HG02970 (cell line): ENCODE measurements at regions not wholly inside any gene's neighbourhood (a gene's known extent, or its start where the extent isn't known, plus 50 kb on each side); places are given as distances from the start of the nearest gene placed in this dataset.

Experiments used
- ATAC-seq: cut with Tn5 transposase; IDR thresholded peaks from one replicate; pipeline ENCODE4 v1.9.1; 2021; ENCODE audit warnings: mild to moderate bottlenecking, moderate library complexity, moderate number of reproducible peaks; ENCODE audit not compliant: unreplicated experiment, low FRiP score

DNA sequence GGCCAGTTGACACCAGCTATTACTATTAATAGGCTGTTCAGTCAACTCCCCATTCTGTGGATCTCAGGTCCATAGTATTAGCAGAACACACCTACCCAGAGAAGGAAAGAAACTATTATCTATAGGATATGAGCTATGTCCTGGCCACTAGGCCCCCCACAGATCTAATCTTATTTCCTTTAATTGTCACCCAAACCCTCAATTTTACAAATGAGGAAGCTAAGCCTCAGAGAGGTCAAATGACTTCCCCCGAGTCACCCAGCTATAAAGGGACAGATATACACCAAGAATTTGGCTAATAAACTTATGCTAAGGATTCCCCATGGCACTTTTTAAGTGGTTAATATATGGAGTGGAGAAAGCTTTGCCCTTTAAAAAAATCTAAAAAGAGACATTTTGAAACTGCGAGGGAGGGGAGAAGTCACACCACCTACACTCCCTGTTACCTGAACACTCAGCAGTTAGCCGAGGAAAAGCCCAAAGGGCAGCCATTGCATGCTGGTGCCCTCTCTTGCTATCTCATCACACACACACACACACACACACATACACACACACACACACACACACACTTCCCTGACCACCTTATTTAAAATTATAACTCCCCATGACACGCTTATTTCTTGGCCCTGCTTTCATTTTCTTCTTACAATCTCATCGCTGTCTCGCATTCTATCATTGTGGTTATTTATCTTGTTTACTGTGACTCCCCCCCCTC is 157.0 kb upstream of the ADO start:
- no peak for ATAC-seq

DNA sequence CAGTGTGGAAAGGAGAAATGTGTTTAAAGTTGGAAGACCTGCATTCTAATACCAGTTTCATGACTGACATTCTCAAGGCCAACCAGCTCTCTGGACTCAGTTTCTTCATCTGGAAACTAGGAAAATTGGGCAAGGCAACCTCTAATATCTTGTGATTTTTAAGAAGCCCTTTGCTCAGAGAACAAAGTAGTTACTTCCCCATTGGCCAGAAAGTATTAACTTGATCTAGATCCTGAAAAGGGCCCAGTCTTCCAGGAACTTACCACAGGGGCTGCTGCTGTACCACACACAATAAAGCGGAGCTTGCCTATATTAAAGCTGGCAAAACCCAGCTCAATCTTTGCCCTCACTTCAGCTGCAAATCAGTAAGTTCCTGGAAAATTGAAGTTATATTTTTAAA is 155.6 kb upstream of the ADO start:
- no peak for ATAC-seq

DNA sequence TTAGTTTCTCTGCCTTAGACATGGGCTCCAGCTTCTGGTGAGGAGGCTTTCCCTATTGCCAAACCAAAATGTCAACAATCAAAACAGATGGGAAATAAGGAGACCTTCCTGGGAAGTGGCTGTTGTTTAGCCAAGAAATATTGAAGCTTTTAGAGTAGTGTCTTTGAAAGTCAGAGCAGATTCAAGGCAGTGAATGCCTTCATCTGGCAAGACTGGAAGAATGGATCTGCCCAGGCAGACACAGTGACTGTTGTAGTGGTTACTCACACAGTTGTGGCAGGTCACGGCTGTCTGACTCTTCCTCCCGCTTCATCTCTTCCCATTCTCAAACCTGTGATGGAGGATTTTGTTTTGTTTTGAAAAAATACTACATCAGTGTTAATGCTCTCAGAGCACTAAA is 154.1 kb upstream of the ADO start:
- ATAC-seq = no peak

DNA sequence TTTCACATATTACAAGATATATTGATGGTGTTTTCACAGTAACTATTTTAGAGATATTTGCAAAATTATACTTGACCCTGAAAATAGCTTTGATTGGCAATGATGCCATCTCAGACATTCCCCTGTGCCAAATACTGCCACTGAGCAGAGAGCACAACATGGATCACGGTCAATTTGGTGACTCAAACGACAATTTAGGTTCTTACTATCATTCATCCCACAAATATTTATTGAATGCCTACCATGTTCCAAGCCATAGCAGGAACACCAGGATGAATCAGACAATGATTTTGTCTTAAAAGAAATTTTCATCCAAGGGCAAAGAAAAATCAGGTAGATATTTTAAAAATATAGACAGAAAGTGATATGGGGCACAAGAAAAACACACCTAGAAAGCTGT is 153.2 kb upstream of the ADO start:
- no peak for ATAC-seq

DNA sequence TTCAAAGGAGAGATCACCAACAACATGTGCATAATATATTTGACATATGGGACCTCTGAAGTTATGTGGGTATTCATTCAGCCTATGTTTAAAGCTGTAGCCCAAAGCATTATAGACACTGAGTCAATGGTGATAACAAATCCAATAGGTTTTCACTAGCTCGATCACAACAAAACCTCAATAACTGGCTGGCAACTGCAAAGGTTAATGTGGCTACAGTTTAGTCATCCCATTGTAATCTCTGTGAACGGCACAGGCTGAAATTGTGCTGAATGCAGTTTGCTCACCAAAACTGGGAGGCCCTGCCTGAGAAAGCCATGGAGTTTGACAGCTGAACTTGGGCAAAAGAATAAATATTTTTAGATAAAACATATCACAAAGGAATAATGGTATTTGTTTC is 152.4 kb upstream of the ADO start:
- no peak for ATAC-seq

DNA sequence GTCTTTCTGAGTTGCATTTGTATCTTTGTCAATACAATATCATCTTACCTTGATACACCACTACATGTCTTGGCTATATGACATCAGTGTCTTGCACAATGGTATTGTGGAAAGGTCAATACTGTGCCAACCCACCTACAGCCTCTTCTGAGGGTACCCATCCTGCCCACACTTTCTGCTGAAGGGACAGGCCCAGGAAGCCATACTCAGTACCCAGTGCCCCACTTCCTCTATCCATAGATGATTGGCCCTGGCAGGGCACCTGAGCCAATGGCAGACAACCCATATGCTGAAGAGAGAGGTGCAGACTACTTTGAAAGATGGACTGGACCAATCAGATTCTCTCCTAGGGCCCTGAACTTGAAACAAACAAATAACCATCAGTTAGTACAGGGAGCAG is 152.0 kb upstream of the ADO start:
- ATAC-seq = no peak

DNA sequence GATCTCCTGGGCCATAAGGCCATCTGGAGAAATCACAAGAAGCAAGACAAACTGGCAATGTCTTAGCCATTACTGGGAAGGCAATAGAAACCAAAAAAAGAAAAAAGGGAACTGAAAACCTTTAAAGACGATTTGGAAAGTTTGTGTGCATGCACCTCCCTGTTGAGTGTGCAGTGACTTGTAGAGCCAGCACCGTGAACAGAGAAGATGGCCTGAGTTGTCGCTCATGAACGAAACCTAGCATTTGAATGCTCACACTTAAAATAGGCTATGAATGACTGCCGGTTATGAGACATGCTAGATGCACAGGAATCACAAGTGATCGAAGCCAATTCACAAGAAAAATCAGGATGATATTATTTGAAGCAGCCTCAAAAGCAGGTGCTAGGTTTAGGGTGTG is 151.3 kb upstream of the ADO start:
- ATAC-seq = peak; percentile 81

DNA sequence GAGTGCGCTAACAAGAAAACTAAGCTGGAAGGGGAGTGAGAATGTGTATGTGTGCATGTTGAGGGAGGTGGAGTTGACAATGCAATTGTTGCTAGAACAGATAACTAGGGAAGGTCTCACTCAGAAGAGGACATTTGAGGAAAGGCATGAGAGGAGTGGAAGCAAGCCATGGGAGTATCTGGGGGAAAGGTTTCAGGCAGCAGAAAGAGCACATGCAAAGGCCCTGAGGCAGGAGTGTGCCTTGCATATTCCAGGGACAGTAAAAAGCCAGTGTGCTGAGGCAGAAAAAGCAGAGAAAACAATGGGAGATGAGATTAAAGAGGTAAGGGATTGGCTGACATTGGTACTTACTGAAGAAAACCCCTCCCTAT is 149.6 kb upstream of the ADO start:
- ATAC-seq = no peak

DNA sequence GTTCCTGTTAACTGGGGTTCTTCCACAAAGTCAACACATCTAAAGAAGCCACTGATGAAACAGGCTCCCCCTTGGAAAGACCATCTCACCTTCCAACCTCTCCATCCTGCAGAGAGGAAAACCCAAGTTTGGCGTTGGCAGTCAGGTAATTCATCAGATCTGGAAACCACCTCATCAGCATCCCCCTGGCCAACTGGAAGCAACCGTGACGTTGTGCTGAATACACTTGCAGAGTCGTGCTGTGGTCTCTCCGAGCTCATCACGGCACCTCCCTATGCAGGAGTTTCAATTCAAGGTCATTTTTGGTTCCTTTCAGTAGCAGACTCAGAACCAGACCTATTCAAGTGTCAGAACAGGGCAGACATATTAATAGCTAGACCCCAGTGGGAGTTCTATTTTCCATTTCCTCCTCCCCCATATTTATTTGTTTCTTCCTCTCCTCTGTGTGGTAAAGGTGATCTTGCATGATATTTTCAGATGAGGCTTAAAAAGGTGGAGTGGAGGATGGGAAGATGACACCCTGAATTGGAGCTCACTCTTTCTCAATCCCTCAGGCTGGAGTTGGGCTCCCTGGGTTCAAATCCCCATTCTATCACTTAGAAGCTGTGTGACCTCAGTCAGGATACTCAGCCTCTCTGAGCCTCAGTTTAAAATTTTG is 149.1 kb upstream of the ADO start:
- ATAC-seq = peak; percentile 55

DNA sequence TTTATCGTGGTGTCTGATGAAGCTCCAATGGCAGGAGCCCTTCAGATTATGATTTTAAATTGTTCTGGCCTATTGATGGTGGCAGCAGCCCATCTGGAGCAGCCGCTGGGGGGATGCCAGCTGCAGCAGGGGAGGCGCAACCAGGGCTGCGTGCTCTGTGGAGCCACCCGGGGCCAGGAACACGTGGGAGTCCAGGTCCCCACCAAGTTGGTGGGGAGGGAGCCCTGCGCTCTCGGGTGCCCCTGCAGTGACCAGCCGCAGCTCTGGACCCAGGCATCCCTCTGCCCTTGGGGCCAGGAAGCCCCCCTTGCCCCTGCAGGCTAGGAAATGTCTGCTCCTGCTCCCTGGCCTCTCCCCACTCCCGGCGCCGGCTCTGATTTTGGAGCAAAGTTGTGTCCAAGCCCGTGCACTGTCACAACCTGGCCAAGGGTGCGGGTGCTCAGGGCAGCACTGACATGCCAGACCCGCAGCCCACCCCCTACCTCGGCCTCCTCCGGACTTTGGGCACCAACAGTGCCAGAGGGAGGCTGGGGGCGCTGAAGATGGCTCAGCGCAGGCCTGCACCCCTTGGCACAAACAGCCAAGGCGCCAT is 147.2 kb upstream of the ADO start:
- ATAC-seq = no peak

DNA sequence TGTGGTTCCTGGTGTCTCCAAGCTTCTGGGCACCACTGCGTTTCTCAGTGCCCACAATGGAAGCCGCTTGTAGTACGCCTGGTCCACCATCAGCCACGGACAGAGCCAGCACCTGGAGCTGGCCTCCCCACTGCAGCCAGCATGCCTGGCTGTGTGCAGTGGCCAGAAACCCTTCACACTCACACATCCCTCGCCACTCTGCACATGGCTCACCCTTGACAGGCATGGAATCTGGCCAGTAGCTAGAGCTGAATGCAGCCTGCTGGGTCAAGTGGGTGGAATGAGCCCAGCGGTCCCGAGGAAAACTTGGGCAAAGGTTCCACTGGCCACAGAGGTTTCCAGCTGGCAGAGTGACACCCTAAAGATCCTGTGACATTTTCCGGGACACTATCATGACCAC is 146.0 kb upstream of the ADO start:
- ATAC-seq = no peak

DNA sequence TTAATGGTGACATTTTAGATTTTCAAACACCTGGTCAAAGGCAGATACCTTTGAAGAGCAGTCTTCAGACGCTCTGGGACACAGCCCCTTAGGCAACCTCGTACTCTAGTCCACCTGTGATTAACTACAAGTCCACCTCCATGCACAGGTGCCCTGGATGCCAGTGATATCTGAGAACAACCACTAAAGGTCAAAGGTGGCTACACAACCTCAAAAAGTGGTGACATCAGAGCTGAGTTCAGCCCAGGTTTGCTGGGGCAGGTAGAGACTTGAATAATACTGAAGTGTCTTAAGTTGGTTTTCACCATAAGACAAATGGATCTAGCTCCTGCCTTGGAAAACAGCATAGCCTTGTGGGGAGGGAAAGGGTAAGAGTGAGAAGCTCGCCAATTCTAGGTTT is 143.4 kb upstream of the ADO start:
- no peak for ATAC-seq

DNA sequence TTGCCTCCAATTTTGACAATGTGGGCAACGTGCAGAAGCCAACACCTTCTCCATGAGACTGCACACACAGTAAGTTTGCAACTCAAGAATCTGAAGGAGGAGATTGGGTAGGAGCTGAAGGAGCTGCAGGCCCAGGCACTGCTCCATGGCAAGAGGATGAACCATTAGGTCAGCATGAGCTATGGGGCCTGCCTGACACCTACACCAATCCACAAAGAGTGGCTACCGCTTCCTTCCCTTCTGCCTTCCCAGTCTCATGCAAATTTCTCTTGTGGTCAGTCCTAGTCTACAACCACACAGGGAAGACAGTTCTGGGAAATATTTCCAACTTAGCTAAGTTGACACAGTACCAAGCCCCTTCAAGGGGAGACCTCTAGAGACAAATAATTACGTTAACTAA is 142.0 kb upstream of the ADO start:
- no peak for ATAC-seq

DNA sequence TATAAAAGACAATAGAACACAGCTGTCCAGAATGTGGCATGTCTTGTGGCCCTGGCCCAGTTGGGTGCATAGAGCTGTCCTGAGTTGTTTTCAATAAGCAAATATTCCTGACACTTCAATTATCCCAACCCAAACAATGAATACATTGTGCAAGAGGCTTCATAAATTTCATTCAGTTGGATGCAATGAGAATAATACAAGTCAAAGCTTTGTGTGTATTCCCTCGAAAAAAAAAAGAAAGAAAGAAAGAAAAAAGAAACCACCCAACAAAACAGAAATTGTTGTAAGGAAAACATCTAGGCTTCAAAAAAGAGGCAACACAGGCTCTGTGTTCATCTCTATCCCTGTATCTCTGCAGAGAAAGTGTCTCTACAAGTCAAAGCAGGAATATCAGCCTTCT is 138.7 kb upstream of the ADO start:
- no peak for ATAC-seq

DNA sequence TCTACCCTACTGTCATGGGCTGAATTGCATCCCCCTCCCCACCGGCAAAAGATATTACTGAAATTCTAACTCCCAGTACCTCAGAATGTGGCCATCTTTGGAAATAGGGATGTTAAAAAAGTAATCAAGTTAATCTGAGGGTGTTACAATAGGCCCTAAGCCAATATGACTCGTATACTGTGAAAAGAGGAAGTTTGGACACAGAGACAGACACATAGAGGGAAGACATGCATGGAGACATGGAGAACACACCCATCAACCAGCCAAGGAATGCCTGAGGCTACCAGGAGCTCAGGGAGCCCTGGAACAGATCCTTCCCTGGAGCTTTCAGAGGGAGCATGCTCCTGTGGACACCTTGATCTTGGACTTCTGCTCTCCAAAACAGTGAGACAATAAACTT is 138.2 kb upstream of the ADO start:
- no peak for ATAC-seq

DNA sequence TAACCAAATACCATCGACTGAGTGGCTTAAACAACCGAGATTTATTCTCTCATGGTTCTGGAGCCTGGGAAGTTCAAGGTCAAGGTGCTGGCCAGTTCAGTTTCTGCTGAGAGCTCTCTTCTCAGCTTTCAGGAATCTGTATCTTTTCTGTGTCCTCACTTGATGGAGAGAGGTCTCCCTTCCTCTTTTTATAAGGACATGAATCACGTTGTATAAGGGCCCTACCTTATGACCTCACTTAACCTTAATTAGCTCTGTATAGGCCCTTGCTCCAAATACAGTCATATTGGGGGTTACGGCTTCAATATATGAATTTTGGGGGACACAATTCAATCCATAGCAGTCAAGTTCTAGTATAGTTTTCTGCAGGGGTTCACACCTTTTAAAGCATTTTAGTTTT is 135.2 kb upstream of the ADO start:
- ATAC-seq = no peak

DNA sequence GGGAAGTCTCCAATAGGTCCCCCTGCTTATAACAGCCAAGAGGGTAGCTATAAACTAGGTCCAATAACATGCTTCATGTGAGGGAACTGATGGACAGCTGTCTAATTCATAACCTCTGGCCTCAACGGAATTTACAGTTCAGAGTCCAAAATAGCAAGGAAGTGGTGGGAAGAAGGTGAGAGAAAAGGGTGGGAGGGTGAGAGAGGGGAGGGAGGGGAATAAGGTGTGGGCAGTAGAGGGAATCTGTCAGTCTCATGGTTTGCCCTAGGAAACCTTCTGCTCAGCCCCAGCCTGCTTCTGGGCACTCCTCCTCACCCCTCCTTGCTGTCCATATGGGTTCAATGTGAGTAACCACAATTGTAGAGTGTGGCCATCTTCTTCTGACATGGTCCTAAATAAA is 133.4 kb upstream of the ADO start:
- ATAC-seq = no peak

DNA sequence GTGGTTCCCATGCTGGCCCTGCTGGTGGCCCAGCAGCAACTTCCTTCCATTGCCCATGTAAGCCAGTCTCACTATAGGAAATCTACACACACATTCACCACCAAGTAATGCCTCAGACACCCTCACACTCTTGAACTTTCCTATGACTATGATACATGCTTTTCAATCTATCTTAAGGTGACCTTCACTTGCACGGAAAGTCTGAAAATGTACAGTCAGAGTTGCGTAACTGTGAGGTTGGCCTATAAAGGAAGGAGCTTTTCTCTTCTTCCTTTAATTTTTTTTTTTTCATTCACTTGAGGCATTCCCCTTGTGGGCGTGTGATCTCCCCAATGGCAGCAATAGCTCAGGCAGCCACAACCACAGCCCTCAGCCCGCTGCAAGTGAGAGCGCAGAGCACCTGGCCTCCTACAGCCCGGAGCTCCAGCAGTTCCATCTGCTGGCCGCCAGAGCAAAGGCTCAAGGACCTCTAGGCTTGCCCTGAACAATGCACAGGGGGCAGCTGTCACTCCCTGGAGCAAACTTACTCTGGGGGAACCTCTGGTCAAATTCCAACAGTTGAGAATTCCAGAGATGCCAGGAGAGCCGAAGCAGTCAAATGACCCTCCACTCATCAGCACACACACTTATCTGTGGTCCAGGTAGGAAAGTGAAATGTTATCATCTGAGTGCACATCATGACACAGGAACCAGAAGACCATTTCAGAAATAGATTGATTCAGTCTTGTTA is 123.1 kb upstream of the ADO start:
- ATAC-seq = peak; percentile 91

DNA sequence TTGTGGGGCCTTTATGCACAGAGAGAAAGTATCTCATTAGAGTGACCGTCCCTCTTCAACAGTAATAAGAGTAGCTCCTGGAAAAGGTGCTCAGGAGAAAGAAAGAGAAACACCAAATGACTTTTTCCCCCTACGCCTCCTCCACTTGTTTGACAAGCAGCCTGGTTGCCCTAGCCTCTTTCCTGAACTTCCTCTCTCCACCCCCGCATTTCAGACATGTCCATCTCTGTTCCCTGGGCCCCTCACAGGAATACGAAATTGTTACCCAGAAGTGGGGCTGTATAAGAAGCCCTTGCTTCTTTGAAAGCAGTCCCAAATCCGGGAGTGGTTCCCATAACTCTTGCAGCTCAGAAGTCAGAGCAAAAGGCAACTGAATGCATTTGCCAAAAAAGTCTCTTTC is 119.6 kb upstream of the ADO start:
- no peak for ATAC-seq

DNA sequence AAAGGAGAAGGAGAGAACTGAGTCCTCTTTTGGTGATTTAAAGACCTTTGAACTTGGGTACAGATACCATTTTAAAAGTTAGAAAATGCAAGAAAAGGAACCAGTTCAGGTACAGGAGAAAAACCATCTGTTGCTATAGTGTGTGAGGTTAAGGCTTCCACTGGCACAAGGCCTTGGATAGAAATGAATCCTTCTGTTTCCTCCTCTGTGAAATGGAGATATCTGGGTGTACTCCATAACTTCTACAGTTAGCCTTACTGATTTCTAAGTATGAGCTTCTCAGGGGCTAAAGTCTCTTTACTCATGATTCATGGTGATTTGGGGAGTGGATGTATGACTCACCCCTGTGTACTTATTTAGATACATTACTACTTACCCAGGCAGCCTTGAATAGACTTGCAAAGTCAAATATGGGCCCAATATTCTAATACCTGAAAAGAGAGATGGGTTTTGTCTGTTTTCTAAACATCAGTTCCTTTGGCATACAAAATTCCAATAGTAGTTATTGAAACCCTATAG is 117.2 kb upstream of the ADO start:
- no peak for ATAC-seq

DNA sequence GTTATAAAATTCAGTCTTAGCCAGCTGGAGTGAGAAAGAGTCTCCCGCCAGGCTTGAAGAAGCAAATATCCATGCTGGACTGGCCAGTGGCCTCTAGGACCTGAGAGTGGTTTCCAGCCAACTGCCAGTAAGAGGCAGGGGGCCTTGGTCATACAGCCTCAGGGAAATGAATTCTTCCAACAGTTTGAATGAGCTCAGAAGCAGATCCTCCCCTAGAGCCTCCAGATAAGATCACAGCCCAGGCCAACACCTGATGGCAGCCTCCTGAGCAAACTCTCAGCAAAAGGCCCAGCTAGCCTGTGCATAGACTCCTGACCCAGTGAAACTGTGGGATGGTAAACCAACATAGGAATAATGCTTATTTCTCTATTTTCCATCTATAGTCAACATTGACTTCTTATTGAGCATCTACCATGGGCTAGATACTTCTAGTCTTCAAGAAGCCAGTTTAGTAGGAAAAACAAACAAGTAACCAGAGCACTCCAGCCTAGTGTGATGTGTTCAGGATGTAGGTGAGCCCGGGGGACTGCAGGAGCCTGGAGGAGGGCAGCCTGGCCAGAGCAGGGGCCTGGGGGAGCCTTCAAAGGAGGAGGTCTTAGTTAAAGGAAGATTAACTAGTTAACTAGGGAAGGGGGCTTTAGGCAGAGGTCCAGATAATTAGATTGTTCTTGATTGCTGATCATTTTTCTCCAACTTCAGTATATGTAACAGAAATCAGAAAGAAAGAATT is 115.4 kb upstream of the ADO start:
- ATAC-seq = no peak
